Liver (tissue), 8 donors: ENCODE measurements at regions not wholly inside any gene's neighbourhood (a gene's known extent, or its start where the extent isn't known, plus 50 kb on each side); places are given as distances from the start of the nearest gene placed in this dataset.

Experiments
- DNase-seq: peaks from one replicate; pipeline ENCODE4 v3.0.0-alpha.2; 2017; ENCODE audit warnings: low spot score
- H3K27ac ChIP-seq, 2 donors: one replicate each; pipeline ENCODE4 v1.7.0; 2013; ENCODE audit warnings: inconsistent platforms in 2 of 2, low read length in 2 of 2, control low read depth in 1 of 2, low read depth in 1 of 2, mild to moderate bottlenecking in 1 of 2
- H3K27me3 ChIP-seq, 4 donors: one replicate each; pipeline versions ENCODE4 v1.6.1 to v1.7.0; 2013; ENCODE audit warnings: low read length in 3 of 4, inconsistent platforms in 1 of 4, mild to moderate bottlenecking in 1 of 4, moderate library complexity in 1 of 4; ENCODE audit not compliant: control insufficient read depth in 4 of 4, insufficient read depth in 4 of 4
- H3K36me3 ChIP-seq, 4 donors: one replicate each; pipeline versions ENCODE4 v1.6.1 to v1.7.0; 2013; ENCODE audit warnings: low read length in 3 of 4, mild to moderate bottlenecking in 3 of 4, low read depth in 1 of 4, moderate library complexity in 1 of 4; ENCODE audit not compliant: control insufficient read depth in 4 of 4, insufficient read depth in 3 of 4
- H3K4me1 ChIP-seq, 4 donors: one replicate each; pipeline versions ENCODE4 v1.6.1 to v1.7.0; 2013; ENCODE audit warnings: low read length in 3 of 4, mild to moderate bottlenecking in 3 of 4, moderate library complexity in 1 of 4; ENCODE audit not compliant: control insufficient read depth in 4 of 4, insufficient read depth in 4 of 4
- H3K4me3 ChIP-seq, 3 donors: one replicate each; pipeline versions ENCODE4 v1.6.1 to v1.7.0; 2013; ENCODE audit warnings: low read length in 3 of 3, control low read depth in 1 of 3, low read depth in 1 of 3, mild to moderate bottlenecking in 1 of 3
- H3K9ac ChIP-seq, 2 donors: one replicate each; pipeline ENCODE4 v1.7.0; 2013; ENCODE audit warnings: low read length in 2 of 2, mild to moderate bottlenecking in 2 of 2, moderate library complexity in 2 of 2, control low read depth in 1 of 2, low read depth in 1 of 2
- H3K9me3 ChIP-seq, 4 donors: one replicate each; pipeline versions ENCODE4 v1.6.1 to v1.7.0; 2013; ENCODE audit warnings: low read length in 3 of 4; ENCODE audit not compliant: control insufficient read depth in 4 of 4
- ATF3 ChIP-seq: IDR thresholded peaks from 2 replicates; pipeline ENCODE4 v1.6.1; 2016; ENCODE audit warnings: antibody characterized with exemption
- CTCF ChIP-seq: fragments of 150-350 bp; IDR thresholded peaks from 2 replicates; pipeline ENCODE4 v1.5.1; 2017; ENCODE audit warnings: improper control_type of control experiment, low read depth, low read length; ENCODE audit not compliant: missing input control
- EGR1 ChIP-seq, 2 donors: IDR thresholded peaks; 2 replicates each; pipeline ENCODE4 v1.6.1; 2016 to 2018; ENCODE audit warnings: antibody characterized with exemption in 2 of 2, low read depth in 2 of 2
- FOXA1 ChIP-seq: IDR thresholded peaks from 2 replicates; pipeline ENCODE4 v1.6.1; 2016; ENCODE audit warnings: antibody characterized with exemption
- FOXA2 ChIP-seq: IDR thresholded peaks from 2 replicates; pipeline ENCODE4 v1.6.1; 2016; ENCODE audit warnings: antibody characterized with exemption
- GABPA ChIP-seq, 2 donors: IDR thresholded peaks in 1 of 2; conservative IDR thresholded peaks in 1 of 2; 2 replicates each; pipeline ENCODE4 v1.6.1; 2016; ENCODE audit warnings: antibody characterized with exemption in 2 of 2, mild to moderate bottlenecking in 1 of 2, moderate library complexity in 1 of 2
- HNF4A ChIP-seq, 2 donors: conservative IDR thresholded peaks; 2 replicates each; pipeline ENCODE4 v1.6.1; 2016; ENCODE audit warnings: antibody characterized with exemption in 2 of 2, mild to moderate bottlenecking in 2 of 2
- JUND ChIP-seq, 2 donors: IDR thresholded peaks; 2 replicates each; pipeline ENCODE4 v1.6.1; 2016; ENCODE audit warnings: antibody characterized with exemption in 2 of 2
- MAX ChIP-seq: IDR thresholded peaks from 2 replicates; pipeline ENCODE4 v1.6.1; 2016; ENCODE audit warnings: antibody characterized with exemption
- NR2F2 ChIP-seq: IDR thresholded peaks from 2 replicates; pipeline ENCODE4 v1.6.1; 2016; ENCODE audit warnings: antibody characterized with exemption
- REST ChIP-seq: IDR thresholded peaks from 2 replicates; pipeline ENCODE4 v1.6.1; 2016; ENCODE audit warnings: antibody characterized with exemption, mild to moderate bottlenecking
- RXRA ChIP-seq, 2 donors: IDR thresholded peaks; 2 replicates each; pipeline ENCODE4 v1.6.1; 2017 to 2018; ENCODE audit warnings: antibody characterized with exemption in 2 of 2, mild to moderate bottlenecking in 1 of 2
- TAF1 ChIP-seq: conservative IDR thresholded peaks from 2 replicates; pipeline ENCODE4 v1.6.1; 2016; ENCODE audit warnings: antibody characterized with exemption, mild to moderate bottlenecking
- YY1 ChIP-seq: IDR thresholded peaks from 2 replicates; pipeline ENCODE4 v1.6.1; 2016; ENCODE audit warnings: antibody characterized with exemption, mild to moderate bottlenecking
- ZBTB33 ChIP-seq: IDR thresholded peaks from 2 replicates; pipeline ENCODE4 v1.6.1; 2016; ENCODE audit warnings: antibody characterized with exemption
- WGBS: extraction: QIAGEN DNeasy Blood & Tissue Kit; methylation state at CpG from one replicate; pipeline ENCODE4 v1.1.7; 2013; 5-methylcytosine and 5-hydroxymethylcytosine counted together
- donor health status: healthy.
- donor health status: healthy.
- donor health status: healthy.
- donor health status: healthy.
- donor health status: healthy.

GRCh38 chr14:98162856-98163805 is 1108.9 kb downstream of the BCL11B start:
- WGBS = 54% methylated on average over 26 of the region's 26 CpGs
- no peak overlapping the region for H3K9ac ChIP-seq
- TF ChIP-seq CTCF = no peak
- TF ChIP-seq ZBTB33 = no peak
- no peak for TF ChIP-seq FOXA1
- TF ChIP-seq RXRA (IDR thresholded peaks at IDR 0.05) = no peak
- no peak for TF ChIP-seq EGR1 (IDR thresholded peaks at IDR 0.05; ENCODE audit: low read depth in 2 of 2)
- no peak for TF ChIP-seq ATF3
- no peak for TF ChIP-seq HNF4A (conservative IDR thresholded peaks at IDR 0.05)
- TF ChIP-seq GABPA (IDR thresholded peaks at IDR 0.05 in 1 of 2, conservative IDR thresholded peaks at IDR 0.05 in 1 of 2) = no peak
- no peak for TF ChIP-seq NR2F2
- TF ChIP-seq TAF1 = no peak
- no peak for TF ChIP-seq REST
- TF ChIP-seq JUND (IDR thresholded peaks at IDR 0.05) = no peak
- TF ChIP-seq FOXA2 = no peak
- no peak for TF ChIP-seq YY1
- no peak for TF ChIP-seq MAX
- H3K4me3 ChIP-seq = no peak overlapping the region
- no peaks in the 10 kb centered on the region for H3K36me3 ChIP-seq
- peaks cover 0 to 4% (median 0%) of the 10 kb centered on the region in 4 donors for H3K27me3 ChIP-seq
- no peak for DNase-seq
- H3K4me1 ChIP-seq = no peaks in the 10 kb centered on the region
- H3K27ac ChIP-seq = no peak overlapping the region
- H3K9me3 ChIP-seq = no peaks in the 10 kb centered on the region
